Right ventricle myocardium superior (tissue), 1 donor: ENCODE measurements at regions not wholly inside any gene's neighbourhood (a gene's known extent, or its start where the extent isn't known, plus 50 kb on each side); places are given as distances from the start of the nearest gene placed in this dataset.
"Not testable (repeated sequence)": the region's sequence is repeated elsewhere in the genome, so short reads cannot be mapped to it uniquely, and the experiment has no call there.

ENCODE experiments used
- ATAC-seq: fragments of 200-7000 bp; cut with Tn5 transposase; one replicate; pipeline ENCODE4 v1.9.1; 2020; ENCODE audit warnings: mild to moderate bottlenecking; ENCODE audit not compliant: poor library complexity
- DNase-seq: peaks from one replicate; pipeline ENCODE4 v3.0.0-alpha.2; 2020
- intact Hi-C: fragments of 100-400 bp; cut with DNase I; formaldehyde crosslinking; loops from one replicate; pipeline ENCODE4 v1.11.2; 2022
- donor health status: DM: no; HTN: yes; CAD: no; lungs with severe emphysema.

GRCh38 chr18:65582094-65582493, 168.7 kb upstream of the CDH7 start:
- not testable (repeated sequence) for ATAC-seq

GRCh38 chr18:65568866-65569265, 181.9 kb upstream of the CDH7 start:
- ATAC-seq (no peak), DNase-seq (no peak)
- intact Hi-C loops = no loop called here

More at GRCh38 chr18:65582094-65582493, 168.7 kb upstream of the CDH7 start:
- DNase-seq, intact Hi-C loops: not testable (repeated sequence)

GRCh38 chr18:65567372-65567771, 183.4 kb upstream of the CDH7 start:
- ATAC-seq = no peak
- intact Hi-C loops = no loop called here
- DNase-seq = no peak

- intact Hi-C loops = no loop called here
- ATAC-seq (no peak), DNase-seq (no peak)
Observed at GRCh38 chr18:65548316-65548715, 202.5 kb upstream of the CDH7 start.

- ATAC-seq (no peak), DNase-seq (no peak)
- intact Hi-C loops = no loop called here
Observed at GRCh38 chr18:65547046-65547445, 203.8 kb upstream of the CDH7 start.

GRCh38 chr18:65544701-65545100, 206.1 kb upstream of the CDH7 start:
- ATAC-seq (no peak), DNase-seq (no peak)
- intact Hi-C loops = no loop called here

GRCh38 chr18:65527879-65528633, 222.8 kb upstream of the CDH7 start:
- DNase-seq = no peak
- intact Hi-C loops = no loop called here

GRCh38 chr18:65526099-65526498, 224.7 kb upstream of the CDH7 start:
- ATAC-seq (no peak), DNase-seq (no peak)
- intact Hi-C loops = no loop called here

More at GRCh38 chr18:65527879-65528633, 222.8 kb upstream of the CDH7 start:
- no peak for ATAC-seq

GRCh38 chr18:65523461-65523860, 227.4 kb upstream of the CDH7 start:
- DNase-seq (no peak), ATAC-seq (no peak)
- intact Hi-C loops = no loop called here

GRCh38 chr18:65522907-65523306, 227.9 kb upstream of the CDH7 start:
- no peak for ATAC-seq
- intact Hi-C loops = no loop called here

GRCh38 chr18:65516209-65516608, 234.6 kb upstream of the CDH7 start:
- intact Hi-C loops = no loop called here
- DNase-seq (no peak), ATAC-seq (no peak)

More at GRCh38 chr18:65522907-65523306, 227.9 kb upstream of the CDH7 start:
- DNase-seq = no peak

- ATAC-seq (no peak), DNase-seq (no peak)
- intact Hi-C loops = no loop called here
Observed at GRCh38 chr18:65498605-65499004, 252.2 kb upstream of the CDH7 start.

GRCh38 chr18:65487569-65487968, 263.2 kb upstream of the CDH7 start:
- DNase-seq (no peak), ATAC-seq (no peak)
- intact Hi-C loops = no loop called here

GRCh38 chr18:65477455-65477854, 273.4 kb upstream of the CDH7 start:
- no peak for DNase-seq
- intact Hi-C loops = no loop called here
- ATAC-seq = no peak

GRCh38 chr18:65468881-65469280, 281.9 kb upstream of the CDH7 start:
- intact Hi-C loops = no loop called here
- DNase-seq (no peak), ATAC-seq (no peak)

GRCh38 chr18:65464361-65464760, 286.5 kb upstream of the CDH7 start:
- intact Hi-C loops = no loop called here
- no peak for ATAC-seq
- no peak for DNase-seq

GRCh38 chr18:65459741-65460140, 291.1 kb upstream of the CDH7 start:
- DNase-seq (no peak), ATAC-seq (no peak)
- intact Hi-C loops = no loop called here

- no peak for DNase-seq
- intact Hi-C loops = no loop called here
- ATAC-seq = no peak
Observed at GRCh38 chr18:65458871-65459270, 291.9 kb upstream of the CDH7 start.

- ATAC-seq = no peak
- intact Hi-C loops = no loop called here
- DNase-seq = no peak
Observed at GRCh38 chr18:65439188-65439587, 311.6 kb upstream of the CDH7 start.

GRCh38 chr18:65436430-65436829, 314.4 kb upstream of the CDH7 start:
- DNase-seq (no peak), ATAC-seq (no peak)
- intact Hi-C loops = no loop called here

- ATAC-seq = no peak
- intact Hi-C loops = no loop called here
- no peak for DNase-seq
Observed at GRCh38 chr18:65435534-65435933, 315.3 kb upstream of the CDH7 start.
